HG03097 (cell line): ENCODE measurements at regions not wholly inside any gene's neighbourhood (a gene's known extent, or its start where the extent isn't known, plus 50 kb on each side); places are given as distances from the start of the nearest gene placed in this dataset.

Source experiments
- ATAC-seq: cut with Tn5 transposase; IDR thresholded peaks from one replicate; pipeline ENCODE4 v1.9.1; 2021; ENCODE audit not compliant: unreplicated experiment, low FRiP score

DNA sequence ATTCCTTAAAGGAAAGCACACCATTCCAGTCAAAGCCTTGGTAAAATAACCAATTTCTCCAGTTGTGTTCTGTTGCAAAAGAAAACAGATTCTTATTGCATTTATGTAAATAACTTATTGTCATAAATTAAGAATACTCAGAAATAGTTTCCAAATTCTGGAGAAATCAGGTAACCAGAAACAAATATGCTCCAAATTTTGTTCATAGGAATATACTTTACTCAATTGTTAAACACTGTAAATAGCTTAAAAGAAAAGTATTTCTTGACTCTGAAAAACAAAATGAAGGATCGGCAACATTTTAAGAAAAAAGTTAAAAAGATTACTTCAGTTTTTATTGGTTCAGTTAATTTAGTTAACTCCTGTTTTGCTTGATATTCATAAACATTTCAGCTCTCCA is 67.1 kb upstream of the PIK3CG start:
- no peak for ATAC-seq

DNA sequence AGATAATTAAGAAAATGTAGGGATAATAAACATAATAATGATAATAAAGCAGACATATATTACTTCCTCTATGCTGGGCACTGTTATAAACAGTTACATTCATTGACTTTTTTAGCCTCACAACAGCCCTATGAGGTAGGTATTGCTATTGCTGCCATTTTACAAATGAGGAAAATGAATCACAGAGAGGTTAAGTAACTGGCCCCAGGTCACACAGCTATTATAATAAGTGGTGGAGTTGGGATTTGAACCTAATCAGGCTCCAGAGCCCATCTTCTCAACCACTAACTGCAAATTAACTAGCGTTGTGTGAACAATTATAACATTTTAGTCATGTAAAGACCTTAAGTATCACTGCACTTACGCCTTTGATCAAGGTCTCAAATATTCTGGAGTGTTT is 62.5 kb upstream of the PIK3CG start:
- no peak for ATAC-seq

DNA sequence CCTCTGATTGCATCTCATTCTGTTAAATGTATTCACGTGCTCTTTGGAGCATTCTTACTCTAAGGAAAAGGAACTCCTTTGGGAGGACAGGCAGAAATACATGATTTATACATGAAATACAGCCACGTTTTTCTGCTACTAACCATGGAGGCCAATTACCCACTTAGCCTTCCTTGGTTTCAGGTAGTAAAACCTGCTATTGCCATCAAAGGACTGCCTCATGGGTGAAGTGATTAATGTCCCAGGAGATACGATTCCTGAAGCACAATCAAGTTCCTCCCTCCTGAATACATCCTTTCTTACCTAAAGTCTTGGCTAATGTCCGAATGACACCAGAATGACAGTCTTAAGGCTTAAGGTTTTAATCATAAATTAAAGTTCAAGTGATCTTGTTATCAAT is 58.5 kb upstream of the PIK3CG start:
- ATAC-seq, result no peak

DNA sequence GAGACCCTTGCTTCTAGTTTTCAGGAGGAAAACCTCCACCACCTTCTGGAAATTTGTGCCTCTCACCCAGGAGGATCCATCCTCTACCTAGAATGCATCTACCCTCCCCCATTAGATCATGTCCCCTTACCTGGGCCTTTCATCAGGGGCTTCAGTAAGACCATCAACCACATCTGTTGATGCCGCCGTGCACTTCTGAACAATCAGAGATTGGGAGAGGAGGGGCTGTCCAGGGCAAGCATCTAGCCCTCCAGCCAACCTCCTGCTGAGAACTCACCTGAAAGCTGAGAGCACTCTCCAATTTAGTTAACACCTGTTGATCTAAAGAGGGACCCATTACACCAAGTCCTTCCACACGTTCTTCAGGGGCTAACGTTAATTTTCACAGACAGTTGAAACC is 57.6 kb upstream of the PIK3CG start:
- ATAC-seq, result no peak

DNA sequence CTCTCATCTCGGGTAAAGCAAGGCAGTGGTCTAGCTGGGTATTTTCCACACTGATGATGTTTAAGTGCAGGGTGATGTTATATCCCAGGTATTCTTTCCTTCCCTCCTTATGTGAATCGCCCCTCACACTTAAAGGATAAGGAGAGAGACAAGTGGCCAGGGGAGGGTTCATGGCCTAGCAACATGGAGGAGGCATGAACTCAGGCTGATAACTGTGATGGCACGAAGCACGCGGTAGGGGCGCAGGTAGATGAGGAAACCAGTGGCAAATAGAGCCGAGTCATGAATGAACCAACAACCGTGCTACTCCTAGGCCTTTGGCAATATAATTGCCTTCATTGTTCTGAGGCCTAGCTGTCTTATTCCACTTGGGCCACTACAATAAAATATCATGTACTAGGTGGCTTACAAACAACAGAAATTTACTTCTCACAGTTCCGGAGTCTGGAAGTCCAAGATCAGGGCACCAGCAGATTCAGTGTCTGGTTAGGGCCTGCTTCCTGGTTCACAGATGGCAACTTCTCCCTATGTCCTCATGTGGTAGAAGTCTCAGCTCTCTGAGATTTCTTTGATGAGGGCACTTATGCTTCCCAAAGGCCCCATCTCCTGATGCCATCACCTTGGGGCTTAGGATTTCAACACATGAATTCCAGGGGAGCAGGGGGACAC is 56.0 kb upstream of the PIK3CG start:
- no peak for ATAC-seq

DNA sequence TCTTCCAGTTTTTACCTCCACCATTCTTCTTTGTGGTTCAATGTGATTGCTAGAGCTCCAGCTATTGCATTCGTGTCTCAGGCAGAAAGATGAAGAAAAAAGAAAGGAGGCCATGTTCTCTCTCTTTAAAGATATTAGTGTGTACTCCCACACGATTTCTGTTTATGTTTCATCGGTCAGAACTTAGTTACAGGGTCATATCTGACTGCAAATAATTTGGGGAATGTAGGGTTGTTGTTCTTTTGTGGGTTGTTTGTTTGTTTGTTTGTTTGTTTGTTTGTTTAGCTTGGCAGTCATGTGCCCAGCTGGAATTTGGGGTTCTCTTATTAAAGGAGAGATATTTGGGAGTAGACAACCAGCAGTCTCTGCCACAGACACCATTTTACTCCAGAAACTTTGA is 53.6 kb upstream of the PIK3CG start:
- ATAC-seq, result no peak

DNA sequence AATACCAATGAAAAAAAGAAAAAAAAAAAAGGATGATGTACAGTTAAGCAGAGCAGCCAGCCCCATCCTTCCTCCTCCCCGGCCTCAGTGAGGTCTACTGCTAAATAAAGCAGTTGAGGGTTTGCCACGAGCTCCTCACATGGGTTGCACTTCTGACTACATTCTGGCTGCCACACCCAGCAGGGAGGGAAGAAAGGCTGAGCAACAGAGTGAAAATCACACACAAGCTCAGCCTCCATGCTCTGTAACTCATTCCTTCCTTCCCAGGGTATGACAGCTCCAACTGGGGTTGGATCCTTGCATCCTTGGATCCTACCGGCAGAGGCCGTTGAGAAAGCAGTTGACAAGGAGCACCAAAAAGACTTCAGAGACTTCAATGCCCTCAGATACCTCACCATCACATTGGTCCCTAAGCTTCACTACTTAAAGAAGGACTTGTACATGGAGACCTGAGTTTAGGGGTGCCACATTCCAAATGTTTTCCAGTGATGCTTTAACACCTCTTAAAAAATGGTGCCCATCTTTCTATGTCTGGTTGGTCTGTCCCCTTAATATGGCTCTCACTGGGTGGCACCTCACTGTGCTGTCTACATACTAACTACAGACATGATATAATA is 52.9 kb upstream of the PIK3CG start:
- no peak for ATAC-seq

DNA sequence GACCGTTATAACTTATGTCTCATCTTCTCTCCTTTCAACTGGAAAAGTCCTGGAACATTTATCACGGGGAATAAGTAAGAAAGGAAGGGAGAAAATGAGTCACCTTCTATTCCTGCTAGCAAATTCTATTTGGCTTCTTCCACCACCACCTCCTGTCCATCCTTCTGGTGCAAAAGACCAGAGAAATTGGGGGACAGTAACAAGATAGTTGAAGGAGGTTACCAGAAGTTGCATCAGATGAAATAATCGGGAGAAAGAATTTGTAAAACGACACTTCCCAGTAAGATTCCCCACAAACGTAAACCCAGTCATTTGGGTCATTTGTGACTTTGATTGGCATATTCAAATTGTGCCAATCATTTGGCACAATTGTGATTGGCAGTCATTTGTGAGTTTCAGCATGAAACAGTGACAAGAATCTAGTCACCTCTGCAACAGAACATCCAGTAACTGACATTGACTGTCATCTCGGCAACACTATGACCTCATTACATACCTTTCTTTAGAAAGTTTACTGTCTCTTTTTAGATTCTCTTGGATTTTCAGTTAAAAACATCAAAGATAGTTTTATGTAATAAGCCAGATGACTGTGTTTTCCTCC is 51.3 kb upstream of the PIK3CG start:
- ATAC-seq, result no peak

DNA sequence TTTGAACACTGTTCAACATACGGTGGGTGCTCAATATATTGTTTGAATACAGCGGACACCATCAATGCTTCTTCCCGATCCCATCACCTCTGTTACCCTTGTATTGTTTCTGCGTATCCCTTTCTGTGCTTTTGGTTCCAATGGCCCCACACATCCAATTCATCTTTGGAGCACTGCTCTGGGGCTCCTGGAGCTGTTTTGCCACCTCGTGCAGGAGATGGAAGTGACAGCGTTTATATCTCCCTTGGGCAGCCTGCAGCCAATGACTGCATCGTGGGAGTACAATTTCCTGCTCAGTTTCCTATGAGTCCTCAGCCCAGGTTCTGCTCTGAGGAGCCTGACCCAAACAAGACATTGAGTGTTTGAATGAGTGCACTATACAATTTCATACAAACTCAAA is 50.2 kb upstream of the PIK3CG start:
- no peak for ATAC-seq
